H9 (cell line): ENCODE measurements at regions not wholly inside any gene's neighbourhood (a gene's known extent, or its start where the extent isn't known, plus 50 kb on each side); places are given as distances from the start of the nearest gene placed in this dataset.

Experiments
- DNase-seq: peaks from one replicate; pipeline ENCODE4 v3.0.0-alpha.2; 2017
- H2AFZ ChIP-seq: one replicate; pipeline ENCODE4 v1.6.1; 2013; ENCODE audit warnings: mild to moderate bottlenecking, low read length, control low read depth, moderate library complexity
- H2AK5ac ChIP-seq: 2 replicates; pipeline ENCODE4 v1.6.1; 2013; ENCODE audit warnings: low read length, control low read depth, mixed read lengths; ENCODE audit not compliant: insufficient read length
- H2BK120ac ChIP-seq: one replicate; pipeline ENCODE4 v1.6.1; 2013; ENCODE audit warnings: low read depth, mild to moderate bottlenecking, low read length, control low read depth, inconsistent platforms; ENCODE audit not compliant: poor library complexity, severe bottlenecking
- H2BK12ac ChIP-seq: 2 replicates; pipeline ENCODE4 v1.6.1; 2013; ENCODE audit warnings: low read length, control low read depth, mixed read lengths, low read depth; ENCODE audit not compliant: insufficient read length
- H2BK15ac ChIP-seq: 2 replicates; pipeline ENCODE4 v1.6.1; 2013; ENCODE audit warnings: low read depth, low read length, control low read depth
- H2BK20ac ChIP-seq: one replicate; pipeline ENCODE4 v1.6.1; 2013; ENCODE audit warnings: low read depth, mild to moderate bottlenecking, low read length, control low read depth, inconsistent platforms; ENCODE audit not compliant: poor library complexity, severe bottlenecking
- H2BK5ac ChIP-seq: 2 replicates; pipeline ENCODE4 v1.6.1; 2013; ENCODE audit warnings: low read length, control low read depth, mixed read lengths; ENCODE audit not compliant: insufficient read length
- H3K14ac ChIP-seq: 2 replicates; pipeline ENCODE4 v1.6.1; 2013; ENCODE audit warnings: low read length, control low read depth; ENCODE audit not compliant: insufficient read depth
- H3K18ac ChIP-seq: 2 replicates; pipeline ENCODE4 v1.6.1; 2013; ENCODE audit warnings: low read depth, mild to moderate bottlenecking, mixed read lengths, low read length, control low read depth; ENCODE audit not compliant: insufficient read length
- H3K23ac ChIP-seq: 2 replicates; pipeline ENCODE4 v1.6.1; 2013; ENCODE audit warnings: low read length, control low read depth, mixed read lengths, low read depth; ENCODE audit not compliant: insufficient read length
- H3K23me2 ChIP-seq: 2 replicates; pipeline ENCODE4 v1.6.1; 2013; ENCODE audit warnings: low read depth, mild to moderate bottlenecking, mixed read lengths, low read length, control low read depth; ENCODE audit not compliant: insufficient read length, poor library complexity, severe bottlenecking
- H3K27ac ChIP-seq: 2 replicates; pipeline ENCODE4 v1.5.1; 2013; ENCODE audit warnings: low read length, control low read depth, mixed read lengths, low read depth; ENCODE audit not compliant: insufficient read length
- H3K27me3 ChIP-seq: 2 replicates; pipeline ENCODE4 v1.6.1; 2013; ENCODE audit warnings: low read length, control low read depth, inconsistent platforms; ENCODE audit not compliant: insufficient read depth
- H3K4ac ChIP-seq: 2 replicates; pipeline ENCODE4 v1.6.1; 2013; ENCODE audit warnings: low read depth, mild to moderate bottlenecking, control low read depth, inconsistent platforms, low read length, moderate library complexity
- H3K4me1 ChIP-seq: 2 replicates; pipeline ENCODE4 v1.6.1; 2013; ENCODE audit warnings: low read length, control low read depth, inconsistent platforms; ENCODE audit not compliant: insufficient read depth
- H3K4me2 ChIP-seq: 2 replicates; pipeline ENCODE4 v1.6.1; 2013; ENCODE audit warnings: low read length, control low read depth, mixed read lengths; ENCODE audit not compliant: insufficient read length, insufficient read depth
- H3K56ac ChIP-seq: 2 replicates; pipeline ENCODE4 v1.6.1; 2013; ENCODE audit warnings: low read depth, mild to moderate bottlenecking, mixed read lengths, low read length, control low read depth; ENCODE audit not compliant: insufficient read length
- H3K79me1 ChIP-seq: 2 replicates; pipeline ENCODE4 v1.6.1; 2013; ENCODE audit warnings: low read depth, mild to moderate bottlenecking, moderate library complexity, low read length, control low read depth, inconsistent platforms; ENCODE audit not compliant: insufficient read depth, poor library complexity, severe bottlenecking
- H3K79me2 ChIP-seq: 2 replicates; pipeline ENCODE4 v1.6.1; 2013; ENCODE audit warnings: low read length, control low read depth, inconsistent platforms; ENCODE audit not compliant: insufficient read depth
- H3K9ac ChIP-seq: 2 replicates; pipeline ENCODE4 v1.6.1; 2013; ENCODE audit warnings: low read length, control low read depth, mixed read lengths; ENCODE audit not compliant: insufficient read length; ENCODE audit errors: extremely low read depth
- H3K9me3 ChIP-seq: one replicate; pipeline ENCODE4 v1.6.1; 2013; ENCODE audit warnings: low read depth, low read length, inconsistent platforms; ENCODE audit not compliant: control insufficient read depth
- H3T11ph ChIP-seq: one replicate; pipeline ENCODE4 v1.6.1; 2013; ENCODE audit warnings: mild to moderate bottlenecking, low read length, control low read depth, inconsistent platforms
- H4K20me1 ChIP-seq: one replicate; pipeline ENCODE4 v1.6.1; 2013; ENCODE audit not compliant: control insufficient read depth, insufficient read length, insufficient read depth
- H4K5ac ChIP-seq: 2 replicates; pipeline ENCODE4 v1.6.1; 2013; ENCODE audit warnings: low read depth, mild to moderate bottlenecking, mixed read lengths, low read length, control low read depth; ENCODE audit not compliant: insufficient read length
- H4K8ac ChIP-seq: replicated peaks from 2 replicates; pipeline ENCODE4 v1.6.1; 2013; ENCODE audit warnings: low read length, control low read depth, mixed read lengths, low read depth; ENCODE audit not compliant: insufficient read length
- H4K91ac ChIP-seq: 2 replicates; pipeline ENCODE4 v1.6.1; 2013; ENCODE audit warnings: low read depth, mild to moderate bottlenecking, moderate library complexity, mixed read lengths, low read length, control low read depth; ENCODE audit not compliant: insufficient read length
- H3K27ac Mint-ChIP-seq, 3 experiments: 2 replicates in 2 of 3; 3 replicates in 1 of 3; pipeline ENCODE4 v1.8.0; 2020 to 2021; ENCODE audit warnings: mixed read lengths in 3 of 3, mild to moderate bottlenecking in 1 of 3, moderate library complexity in 1 of 3
- H3K27me3 Mint-ChIP-seq: 2 replicates; pipeline ENCODE4 v1.8.0; 2021; ENCODE audit warnings: low read depth, mild to moderate bottlenecking, moderate library complexity, mixed read lengths
- H3K36me3 Mint-ChIP-seq, 3 experiments: 2 replicates in 2 of 3; 3 replicates in 1 of 3; pipeline ENCODE4 v1.8.0; 2020 to 2021; ENCODE audit warnings: low read depth in 3 of 3, mixed read lengths in 3 of 3; ENCODE audit not compliant: insufficient read depth in 1 of 3
- H3K4me1 Mint-ChIP-seq, 2 experiments: 2 replicates each; pipeline ENCODE4 v1.8.0; 2020; ENCODE audit warnings: mixed read lengths in 2 of 2
- H3K4me3 Mint-ChIP-seq, 2 experiments: 2 replicates in 1 of 2; 3 replicates in 1 of 2; pipeline ENCODE4 v1.8.0; 2020 to 2021; ENCODE audit warnings: mild to moderate bottlenecking in 2 of 2, mixed read lengths in 2 of 2, moderate library complexity in 1 of 2
- H3K9me3 Mint-ChIP-seq, 2 experiments: 2 replicates in 1 of 2; 3 replicates in 1 of 2; pipeline ENCODE4 v1.8.0; 2020; ENCODE audit warnings: mild to moderate bottlenecking in 2 of 2, mixed read lengths in 2 of 2, moderate library complexity in 1 of 2
- TF ChIP-seq, protein P1 (sequence below): fragments of 200-600 bp; sonication (generic); conservative IDR thresholded peaks from 3 replicates; pipeline ENCODE4 v1.8.0; 2021; ENCODE audit warnings: antibody characterized with exemption, mild to moderate bottlenecking

DNA sequence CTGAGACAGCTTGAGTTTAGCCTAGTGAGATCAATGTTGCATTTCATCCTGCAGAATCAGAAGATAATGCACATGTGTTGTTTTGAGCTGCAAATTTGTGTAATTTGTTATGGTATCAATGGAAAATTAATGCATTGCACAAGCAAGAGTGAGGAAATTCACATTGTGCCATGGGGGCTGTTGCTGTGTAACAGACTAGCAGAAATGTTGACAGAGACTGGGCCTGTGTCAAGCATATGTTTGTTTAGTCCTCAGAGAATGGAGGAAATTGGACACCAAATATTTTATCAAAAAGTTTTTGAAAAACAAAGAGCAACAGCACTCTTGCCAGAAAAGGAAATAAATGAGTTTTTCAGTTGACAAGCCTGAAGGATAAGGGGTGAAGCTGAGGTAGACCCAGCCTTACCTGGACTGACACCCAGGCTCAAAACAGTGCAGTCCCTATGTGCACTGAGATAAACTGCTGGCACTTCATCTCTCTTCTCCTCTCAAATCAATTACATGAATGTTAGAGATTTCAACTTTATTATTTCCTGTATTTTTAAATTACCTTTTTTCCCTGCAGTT lies 1150.0 kb downstream of the FSCB start:
- no peak overlapping the region for H3K14ac ChIP-seq
- H4K5ac ChIP-seq: no peak overlapping the region
- no peaks in the 10 kb centered on the region for H3K27me3 Mint-ChIP-seq
- no peaks in the 10 kb centered on the region for H3K9me3 ChIP-seq
- H2BK120ac ChIP-seq: no peak overlapping the region
- no peak overlapping the region for H3K4me2 ChIP-seq
- no peaks in the 10 kb centered on the region for H3K79me1 ChIP-seq
- TF ChIP-seq, protein P1, sequence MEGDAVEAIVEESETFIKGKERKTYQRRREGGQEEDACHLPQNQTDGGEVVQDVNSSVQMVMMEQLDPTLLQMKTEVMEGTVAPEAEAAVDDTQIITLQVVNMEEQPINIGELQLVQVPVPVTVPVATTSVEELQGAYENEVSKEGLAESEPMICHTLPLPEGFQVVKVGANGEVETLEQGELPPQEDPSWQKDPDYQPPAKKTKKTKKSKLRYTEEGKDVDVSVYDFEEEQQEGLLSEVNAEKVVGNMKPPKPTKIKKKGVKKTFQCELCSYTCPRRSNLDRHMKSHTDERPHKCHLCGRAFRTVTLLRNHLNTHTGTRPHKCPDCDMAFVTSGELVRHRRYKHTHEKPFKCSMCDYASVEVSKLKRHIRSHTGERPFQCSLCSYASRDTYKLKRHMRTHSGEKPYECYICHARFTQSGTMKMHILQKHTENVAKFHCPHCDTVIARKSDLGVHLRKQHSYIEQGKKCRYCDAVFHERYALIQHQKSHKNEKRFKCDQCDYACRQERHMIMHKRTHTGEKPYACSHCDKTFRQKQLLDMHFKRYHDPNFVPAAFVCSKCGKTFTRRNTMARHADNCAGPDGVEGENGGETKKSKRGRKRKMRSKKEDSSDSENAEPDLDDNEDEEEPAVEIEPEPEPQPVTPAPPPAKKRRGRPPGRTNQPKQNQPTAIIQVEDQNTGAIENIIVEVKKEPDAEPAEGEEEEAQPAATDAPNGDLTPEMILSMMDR: no peak
- H3K23ac ChIP-seq: no peak overlapping the region
- H3T11ph ChIP-seq: no peak overlapping the region
- H3K4me1 Mint-ChIP-seq: no peaks in the 10 kb centered on the region
- H4K91ac ChIP-seq: no peak overlapping the region
- H3K18ac ChIP-seq: no peak overlapping the region
- no peak overlapping the region for H3K4ac ChIP-seq
- no peak for DNase-seq
- no peaks in the 10 kb centered on the region for H3K36me3 Mint-ChIP-seq
- H3K27ac ChIP-seq: no peak overlapping the region
- H4K8ac ChIP-seq: no peak overlapping the region
- no peaks in the 10 kb centered on the region for H4K20me1 ChIP-seq
- H3K9me3 Mint-ChIP-seq: no peaks in the 10 kb centered on the region
- H2BK12ac ChIP-seq: no peak overlapping the region
- no peak overlapping the region for H3K27ac Mint-ChIP-seq
- H2AFZ ChIP-seq: no peak overlapping the region
- no peak overlapping the region for H3K56ac ChIP-seq
- H3K4me3 Mint-ChIP-seq: no peak overlapping the region
- no peaks in the 10 kb centered on the region for H3K79me2 ChIP-seq
- H2BK15ac ChIP-seq: no peak overlapping the region
- H3K4me1 ChIP-seq: no peaks in the 10 kb centered on the region
- H3K9ac ChIP-seq: no peak overlapping the region
- H3K23me2 ChIP-seq: no peaks in the 10 kb centered on the region
- H3K27me3 ChIP-seq: no peaks in the 10 kb centered on the region
- no peak overlapping the region for H2BK20ac ChIP-seq
- H2AK5ac ChIP-seq: no peak overlapping the region
- no peak overlapping the region for H2BK5ac ChIP-seq
